ENCODE measurements at regions not wholly inside any gene's neighbourhood (a gene's known extent, or its start where the extent isn't known, plus 50 kb on each side); places are given as distances from the start of the nearest gene placed in this dataset.

GRCh38 chr12:90896164-90896563 lies 58.8 kb downstream of the CCER1 start:
- Histone ChIP-seq H3K27ac (no peak overlapping the region), H3K27me3 (no peaks in the 10 kb centered on the region), H3K4me3 (no peak overlapping the region), H3K4me1 (no peaks in the 10 kb centered on the region), H3K36me3 (no peaks in the 10 kb centered on the region), H3K9me3 (no peaks in the 10 kb centered on the region)
- TF ChIP-seq POLR2AphosphoS5 (IDR thresholded peaks at IDR 0.05) (no peak), EP300 (IDR thresholded peaks at IDR 0.05) (no peak), POLR2A (IDR thresholded peaks at IDR 0.05) (no peak)
- TF ChIP-seq, protein P1, sequence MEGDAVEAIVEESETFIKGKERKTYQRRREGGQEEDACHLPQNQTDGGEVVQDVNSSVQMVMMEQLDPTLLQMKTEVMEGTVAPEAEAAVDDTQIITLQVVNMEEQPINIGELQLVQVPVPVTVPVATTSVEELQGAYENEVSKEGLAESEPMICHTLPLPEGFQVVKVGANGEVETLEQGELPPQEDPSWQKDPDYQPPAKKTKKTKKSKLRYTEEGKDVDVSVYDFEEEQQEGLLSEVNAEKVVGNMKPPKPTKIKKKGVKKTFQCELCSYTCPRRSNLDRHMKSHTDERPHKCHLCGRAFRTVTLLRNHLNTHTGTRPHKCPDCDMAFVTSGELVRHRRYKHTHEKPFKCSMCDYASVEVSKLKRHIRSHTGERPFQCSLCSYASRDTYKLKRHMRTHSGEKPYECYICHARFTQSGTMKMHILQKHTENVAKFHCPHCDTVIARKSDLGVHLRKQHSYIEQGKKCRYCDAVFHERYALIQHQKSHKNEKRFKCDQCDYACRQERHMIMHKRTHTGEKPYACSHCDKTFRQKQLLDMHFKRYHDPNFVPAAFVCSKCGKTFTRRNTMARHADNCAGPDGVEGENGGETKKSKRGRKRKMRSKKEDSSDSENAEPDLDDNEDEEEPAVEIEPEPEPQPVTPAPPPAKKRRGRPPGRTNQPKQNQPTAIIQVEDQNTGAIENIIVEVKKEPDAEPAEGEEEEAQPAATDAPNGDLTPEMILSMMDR (IDR thresholded peaks at IDR 0.05), result no peak
- DNase-seq, result no peak
- intact Hi-C loops (cut with DNase I; ENCODE audit: low total_unique reads), result no loop called here

GRCh38 chr12:90888316-90888715 lies 66.7 kb downstream of the CCER1 start:
- intact Hi-C loops (cut with DNase I; ENCODE audit: low total_unique reads), result no loop called here
- no peak overlapping the region for H3K27ac ChIP-seq
- no peak overlapping the region for H3K4me3 ChIP-seq
- TF ChIP-seq POLR2AphosphoS5 (IDR thresholded peaks at IDR 0.05) (no peak), POLR2A (IDR thresholded peaks at IDR 0.05) (no peak), EP300 (IDR thresholded peaks at IDR 0.05) (no peak)
- TF ChIP-seq, protein P1 (IDR thresholded peaks at IDR 0.05), result no peak
- no peaks in the 10 kb centered on the region for H3K27me3 ChIP-seq
- H3K9me3 ChIP-seq, result no peaks in the 10 kb centered on the region
- H3K36me3 ChIP-seq, result no peaks in the 10 kb centered on the region
- 33 to 57% (median 38%) methylated on average over 1 of the region's 1 CpG for WGBS, 5 donors
- no peaks in the 10 kb centered on the region for H3K4me1 ChIP-seq
- DNase-seq, result no peak

DNA sequence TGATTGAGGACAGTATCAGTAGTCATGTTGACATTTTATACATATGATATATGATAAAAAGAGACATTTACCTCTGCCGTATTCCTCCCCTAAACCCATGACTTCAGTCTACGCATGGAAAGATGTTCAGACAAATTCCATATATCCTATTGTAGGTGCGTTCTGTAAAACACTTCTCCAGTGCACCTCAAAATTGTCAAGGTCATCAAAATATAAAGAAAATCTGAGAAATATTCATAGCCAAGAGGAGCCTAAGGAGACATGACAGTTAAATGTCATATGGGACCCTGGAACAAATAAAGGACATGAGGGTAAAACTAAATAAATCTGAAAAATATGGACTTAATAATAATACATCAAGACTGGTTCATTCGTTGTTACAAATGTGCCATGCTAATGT lies 71.5 kb downstream of the CCER1 start:
- Histone ChIP-seq H3K4me3 (no peak overlapping the region), H3K27ac (no peak overlapping the region), H3K27me3 (no peaks in the 10 kb centered on the region), H3K4me1 (no peaks in the 10 kb centered on the region), H3K9me3 (no peaks in the 10 kb centered on the region), H3K36me3 (no peaks in the 10 kb centered on the region)
- 70 to 95% (median 89%) methylated on average over 4 of the region's 4 CpGs for WGBS, 5 donors
- no peak for DNase-seq
- no peak for TF ChIP-seq EP300 (IDR thresholded peaks at IDR 0.05)
- TF ChIP-seq, protein P1 (IDR thresholded peaks at IDR 0.05), result no peak
- intact Hi-C loops (cut with DNase I; ENCODE audit: low total_unique reads), result no loop called here

GRCh38 chr12:90871726-90872096 lies 83.3 kb downstream of the CCER1 start:
- 60 to 70% (median 62%) methylated on average over 2 of the region's 2 CpGs for WGBS, 5 donors
- DNase-seq, result no peak
- H3K36me3 ChIP-seq, result no peaks in the 10 kb centered on the region
- H3K9me3 ChIP-seq, result no peaks in the 10 kb centered on the region
- TF ChIP-seq EP300 (IDR thresholded peaks at IDR 0.05) (no peak), POLR2AphosphoS5 (IDR thresholded peaks at IDR 0.05) (no peak), POLR2A (IDR thresholded peaks at IDR 0.05) (no peak)
- TF ChIP-seq, protein P1 (IDR thresholded peaks at IDR 0.05), result no peak
- intact Hi-C loops (cut with DNase I; ENCODE audit: low total_unique reads), result no loop called here
- no peaks in the 10 kb centered on the region for H3K27me3 ChIP-seq
- H3K4me3 ChIP-seq, result no peak overlapping the region
- no peak overlapping the region for H3K27ac ChIP-seq
- no peaks in the 10 kb centered on the region for H3K4me1 ChIP-seq

Measured in stomach (tissue), 8 donors.